Smooth muscle cell (in vitro differentiated cells): ENCODE measurements at regions not wholly inside any gene's neighbourhood (a gene's known extent, or its start where the extent isn't known, plus 50 kb on each side); places are given as distances from the start of the nearest gene placed in this dataset.

Experiments used
- DNase-seq: peaks from one replicate; lab custom pipeline; 2025; ENCODE audit not compliant: unreplicated experiment; lab: John Stamatoyannopoulos, UW
- H2AFZ ChIP-seq: fragments of 200-600 bp; sonication (generic); 2 replicates; pipeline ENCODE4 v1.6.0; 2016; ENCODE audit warnings: antibody characterized with exemption, low read depth, mild to moderate bottlenecking
- H3F3A ChIP-seq: fragments of 200-600 bp; sonication (generic); 2 replicates; pipeline ENCODE4 v1.6.0; 2017; ENCODE audit warnings: antibody characterized with exemption, low read depth
- H3K27ac ChIP-seq: fragments of 200-600 bp; sonication (generic); 2 replicates; pipeline ENCODE4 v1.5.1; 2016; ENCODE audit warnings: low read depth, mild to moderate bottlenecking
- H3K27me3 ChIP-seq: fragments of 200-600 bp; sonication (generic); 2 replicates; pipeline ENCODE4 v1.6.1; 2016; ENCODE audit warnings: low read depth, mild to moderate bottlenecking
- H3K36me3 ChIP-seq: fragments of 200-600 bp; sonication (generic); 2 replicates; pipeline ENCODE4 v1.5.1; 2016; ENCODE audit warnings: low read depth
- H3K4me1 ChIP-seq: fragments of 200-600 bp; sonication (generic); 2 replicates; pipeline ENCODE4 v1.5.1; 2016; ENCODE audit warnings: low read depth
- H3K4me2 ChIP-seq: fragments of 200-600 bp; sonication (generic); 2 replicates; pipeline ENCODE4 v1.6.0; 2016; ENCODE audit warnings: mild to moderate bottlenecking
- H3K4me3 ChIP-seq: fragments of 200-600 bp; sonication (generic); 2 replicates; pipeline ENCODE4 v1.5.1; 2016; ENCODE audit warnings: mild to moderate bottlenecking
- H3K79me2 ChIP-seq: fragments of 200-600 bp; sonication (generic); 2 replicates; pipeline ENCODE4 v1.6.0; 2016; ENCODE audit warnings: low read depth, mild to moderate bottlenecking
- H3K9ac ChIP-seq: fragments of 200-600 bp; sonication (generic); 2 replicates; pipeline ENCODE4 v1.6.0; 2016; ENCODE audit warnings: low read depth
- H3K9me3 ChIP-seq: fragments of 200-600 bp; sonication (generic); replicated peaks from 2 replicates; pipeline ENCODE4 v1.5.1; 2016; ENCODE audit warnings: low read depth
- H4K20me1 ChIP-seq: fragments of 200-600 bp; sonication (generic); 2 replicates; pipeline ENCODE4 v1.6.0; 2016; ENCODE audit warnings: low read depth
- WGBS: methylation state at CpG from one replicate; pipeline ENCODE4 v1.1.7; 2016; ENCODE audit warnings: low lambda C conversion rate; 5-methylcytosine and 5-hydroxymethylcytosine counted together
- TF ChIP-seq, protein P1 (sequence below): fragments of 200-600 bp; sonication (generic); IDR thresholded peaks from 2 replicates; pipeline ENCODE4 v1.5.1; 2017; ENCODE audit warnings: borderline replicate concordance, mild to moderate bottlenecking, antibody characterized with exemption; ENCODE audit not compliant: insufficient read depth, poor library complexity, severe bottlenecking

DNA sequence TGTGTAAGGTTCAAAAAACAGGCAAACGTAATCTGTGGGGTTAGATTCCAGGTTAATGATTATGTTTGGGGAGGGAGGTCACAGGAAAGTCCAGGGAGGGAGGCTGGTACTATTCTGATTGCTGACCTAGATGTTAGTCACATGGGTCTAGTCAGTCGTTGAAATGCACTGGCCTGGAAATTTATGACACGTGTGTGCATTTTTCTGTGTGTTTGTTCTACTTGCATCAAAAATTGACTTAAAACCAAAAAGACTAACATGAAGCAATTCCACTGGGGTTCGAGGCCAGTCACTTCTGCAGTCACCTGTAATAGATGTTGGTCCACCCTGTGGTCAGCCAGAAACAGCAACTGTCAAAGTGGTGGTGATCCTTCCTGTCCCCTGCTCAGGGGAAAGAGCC is 104.2 kb upstream of the MLN start:
- no peak overlapping the region for H3K4me2 ChIP-seq
- no peak overlapping the region for H3K27ac ChIP-seq
- no peaks in the 10 kb centered on the region for H3K4me1 ChIP-seq
- no peaks in the 10 kb centered on the region for H3K36me3 ChIP-seq
- H3K9me3 ChIP-seq, result no peaks in the 10 kb centered on the region
- DNase-seq, result no peak
- H3K4me3 ChIP-seq, result no peak overlapping the region
- no peak overlapping the region for H3K9ac ChIP-seq
- H4K20me1 ChIP-seq, result no peaks in the 10 kb centered on the region
- TF ChIP-seq, protein P1, sequence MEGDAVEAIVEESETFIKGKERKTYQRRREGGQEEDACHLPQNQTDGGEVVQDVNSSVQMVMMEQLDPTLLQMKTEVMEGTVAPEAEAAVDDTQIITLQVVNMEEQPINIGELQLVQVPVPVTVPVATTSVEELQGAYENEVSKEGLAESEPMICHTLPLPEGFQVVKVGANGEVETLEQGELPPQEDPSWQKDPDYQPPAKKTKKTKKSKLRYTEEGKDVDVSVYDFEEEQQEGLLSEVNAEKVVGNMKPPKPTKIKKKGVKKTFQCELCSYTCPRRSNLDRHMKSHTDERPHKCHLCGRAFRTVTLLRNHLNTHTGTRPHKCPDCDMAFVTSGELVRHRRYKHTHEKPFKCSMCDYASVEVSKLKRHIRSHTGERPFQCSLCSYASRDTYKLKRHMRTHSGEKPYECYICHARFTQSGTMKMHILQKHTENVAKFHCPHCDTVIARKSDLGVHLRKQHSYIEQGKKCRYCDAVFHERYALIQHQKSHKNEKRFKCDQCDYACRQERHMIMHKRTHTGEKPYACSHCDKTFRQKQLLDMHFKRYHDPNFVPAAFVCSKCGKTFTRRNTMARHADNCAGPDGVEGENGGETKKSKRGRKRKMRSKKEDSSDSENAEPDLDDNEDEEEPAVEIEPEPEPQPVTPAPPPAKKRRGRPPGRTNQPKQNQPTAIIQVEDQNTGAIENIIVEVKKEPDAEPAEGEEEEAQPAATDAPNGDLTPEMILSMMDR, result no peak
- H3K27me3 ChIP-seq, result peaks cover 1% of the 10 kb centered on the region
- H2AFZ ChIP-seq, result no peak overlapping the region
- H3F3A ChIP-seq, result no peaks in the 10 kb centered on the region
- WGBS, result 91% methylated on average over 4 of the region's 4 CpGs
- H3K79me2 ChIP-seq, result no peaks in the 10 kb centered on the region

DNA sequence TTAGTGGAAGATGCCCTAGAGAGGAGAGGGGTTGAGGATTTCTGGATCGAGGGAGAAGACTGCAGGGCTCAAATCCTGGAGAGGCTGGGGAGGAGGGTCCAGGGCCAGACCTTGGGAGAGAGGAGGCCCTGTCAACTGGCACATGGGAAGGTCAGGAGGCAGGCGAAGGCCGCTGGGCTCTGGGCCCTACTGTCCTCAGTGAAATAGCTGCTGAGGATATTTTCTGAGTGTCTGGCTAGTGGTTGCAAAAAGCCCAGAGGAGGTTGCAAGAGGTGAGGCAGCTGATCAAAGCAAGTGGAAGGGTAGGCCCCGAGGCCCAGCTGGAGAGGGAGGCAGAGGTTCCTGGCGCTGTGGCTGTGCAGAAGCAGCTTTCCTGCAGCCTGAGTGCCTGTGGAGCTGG is 103.4 kb upstream of the MLN start:
- no peak overlapping the region for H3K4me2 ChIP-seq
- TF ChIP-seq, protein P1, result no peak
- H3F3A ChIP-seq, result no peaks in the 10 kb centered on the region
- H3K4me3 ChIP-seq, result no peak overlapping the region
- no peaks in the 10 kb centered on the region for H3K36me3 ChIP-seq
- H4K20me1 ChIP-seq, result no peaks in the 10 kb centered on the region
- no peaks in the 10 kb centered on the region for H3K79me2 ChIP-seq
- no peak overlapping the region for H2AFZ ChIP-seq
- H3K27ac ChIP-seq, result no peak overlapping the region
- peaks cover 6% of the 10 kb centered on the region for H3K27me3 ChIP-seq
- no peak for DNase-seq
- 74% methylated on average over 5 of the region's 5 CpGs for WGBS
- no peaks in the 10 kb centered on the region for H3K9me3 ChIP-seq
- no peak overlapping the region for H3K9ac ChIP-seq
- H3K4me1 ChIP-seq, result no peaks in the 10 kb centered on the region

DNA sequence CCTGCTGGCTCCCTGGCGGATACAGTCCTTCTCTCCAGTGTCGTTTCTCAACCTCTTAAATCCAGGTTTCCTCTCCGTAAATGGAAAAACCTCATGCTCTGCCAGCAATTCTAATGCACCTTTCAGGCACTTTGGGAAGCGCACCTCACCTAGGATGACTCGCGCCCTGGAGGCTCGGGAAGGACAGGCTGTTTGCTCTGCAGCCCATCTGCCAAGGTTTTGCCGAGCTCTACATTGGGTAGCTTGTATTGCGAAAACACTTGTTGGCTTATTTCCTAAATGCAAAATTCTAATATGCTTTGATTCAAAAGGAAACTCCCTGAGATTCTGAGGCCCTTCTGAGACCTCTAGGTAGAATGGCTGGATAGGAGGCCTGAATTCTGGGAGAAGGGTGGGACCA is 102.6 kb upstream of the MLN start:
- WGBS, result 87% methylated on average over 9 of the region's 9 CpGs
- H4K20me1 ChIP-seq, result no peaks in the 10 kb centered on the region
- no peak overlapping the region for H3K27ac ChIP-seq
- TF ChIP-seq, protein P1, result no peak
- H3F3A ChIP-seq, result no peaks in the 10 kb centered on the region
- peaks cover 7% of the 10 kb centered on the region for H3K27me3 ChIP-seq
- H3K4me3 ChIP-seq, result no peak overlapping the region
- H2AFZ ChIP-seq, result no peak overlapping the region
- no peak for DNase-seq
- H3K36me3 ChIP-seq, result no peaks in the 10 kb centered on the region
- H3K79me2 ChIP-seq, result no peaks in the 10 kb centered on the region
- H3K4me1 ChIP-seq, result no peaks in the 10 kb centered on the region
- H3K4me2 ChIP-seq, result no peak overlapping the region
- H3K9ac ChIP-seq, result no peak overlapping the region
- no peaks in the 10 kb centered on the region for H3K9me3 ChIP-seq

DNA sequence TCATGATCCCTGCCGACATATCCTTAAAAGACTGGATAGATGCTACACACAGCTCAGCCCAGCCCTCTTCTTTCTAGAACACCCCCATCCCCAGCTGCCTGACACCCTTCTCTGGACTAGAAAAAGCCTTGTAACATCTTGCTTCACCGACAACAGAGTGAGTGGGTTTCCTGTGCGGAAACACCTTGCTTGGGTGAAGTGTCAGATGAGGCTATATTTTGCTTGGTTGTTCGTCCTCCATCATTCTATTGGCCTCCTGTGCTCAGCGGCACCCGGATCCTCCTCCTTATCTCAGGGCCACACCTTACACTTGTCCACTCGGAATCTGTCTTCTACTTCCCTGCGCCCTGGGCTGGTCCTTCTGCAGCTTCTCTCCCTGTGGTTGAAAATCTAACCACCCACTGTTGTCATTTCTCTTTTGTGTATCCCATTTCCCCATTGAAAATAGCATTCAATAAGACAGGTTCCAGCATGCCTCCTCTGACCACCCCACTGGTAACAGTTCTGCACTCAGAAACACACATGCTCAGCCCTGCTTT is 101.3 kb upstream of the MLN start:
- Histone ChIP-seq H3K4me1 (no peaks in the 10 kb centered on the region), H3K9ac (no peak overlapping the region), H3K36me3 (no peaks in the 10 kb centered on the region), H3K4me2 (no peak overlapping the region), H4K20me1 (no peaks in the 10 kb centered on the region), H2AFZ (no peak overlapping the region), H3K9me3 (no peaks in the 10 kb centered on the region), H3K4me3 (no peak overlapping the region), H3K27ac (no peak overlapping the region), H3K79me2 (no peaks in the 10 kb centered on the region), H3K27me3 (peaks cover 11% of the 10 kb centered on the region), H3F3A (no peaks in the 10 kb centered on the region)
- TF ChIP-seq, protein P1, result no peak
- DNase-seq, result no peak
- 98% methylated on average over 8 of the region's 8 CpGs for WGBS
